ENCODE measurements at regions not wholly inside any gene's neighbourhood (a gene's known extent, or its start where the extent isn't known, plus 50 kb on each side); places are given as distances from the start of the nearest gene placed in this dataset.

DNA sequence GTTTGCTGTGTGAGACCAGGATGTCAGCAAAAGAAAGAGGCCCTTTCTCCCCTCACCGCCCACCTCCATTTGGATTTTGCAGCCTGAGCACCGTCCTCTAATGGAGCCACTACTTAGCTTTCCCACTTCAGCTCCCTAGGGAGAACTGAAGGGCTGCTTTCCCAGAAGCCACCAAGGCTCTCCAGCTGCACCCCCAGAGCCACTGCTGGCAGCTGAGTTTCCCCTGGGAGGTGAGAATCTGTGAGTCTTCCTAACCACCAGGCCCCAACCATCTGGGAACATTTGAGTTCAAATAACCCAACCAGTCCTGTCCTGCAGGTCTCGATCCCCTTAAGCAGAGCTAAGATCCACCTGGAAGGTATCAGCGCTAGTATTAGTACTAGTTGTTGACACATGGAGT lies 173.1 kb upstream of the USP9X start:
- ChIA-PET CTCF (interaction anchor here (0.8 kb wide), 1 partner anchor 32 kb away, joined by 3 read pairs; no protein-coding TSS in a partner anchor), RAD21 (ENCODE audit: unreplicated experiment) (no interaction called here), SMC1A (ENCODE audit: uncharacterized antibody, unreplicated experiment) (no interaction called here), POLR2A (no interaction called here)
- Histone ChIP-seq H3K4me3 (no peak overlapping the region), H2AFZ (ENCODE audit: control insufficient read depth, low read depth, low read length) (no peak overlapping the region), H3K79me2 (ENCODE audit: control insufficient read depth, insufficient read depth, low read length) (no peaks in the 10 kb centered on the region), H3K27ac (ENCODE audit: control insufficient read depth, insufficient read depth) (no peak overlapping the region), H3K27me3 (replicated peaks in 1 of 2; ENCODE audit: control insufficient read depth in 2 of 2, insufficient read depth in 2 of 2, low read length in 1 of 2) (no peaks in the 10 kb centered on the region), H3K9me3 (replicated peaks; ENCODE audit: control insufficient read depth, insufficient read depth, low read length) (no peaks in the 10 kb centered on the region), H4K20me1 (ENCODE audit: control insufficient read depth, insufficient read depth) (no peaks in the 10 kb centered on the region), H3K4me1 (ENCODE audit: control insufficient read depth, insufficient read depth, low read length) (no peaks in the 10 kb centered on the region), H3K36me3 (ENCODE audit: control insufficient read depth in 2 of 2, insufficient read depth in 2 of 2, low read length in 1 of 2) (no peaks in the 10 kb centered on the region), H3K9ac (ENCODE audit: control insufficient read depth, insufficient read depth, low read length) (no peak overlapping the region), H3K4me2 (ENCODE audit: control insufficient read depth, insufficient read depth) (no peak overlapping the region)
- TF ChIP-seq MLLT1 (IDR thresholded peaks at IDR 0.05) (no peak), YY1 (IDR thresholded peaks at IDR 0.05; ENCODE audit: low read depth, low read length) (no peak), RUNX3 (IDR thresholded peaks at IDR 0.05; ENCODE audit: low read length) (no peak), ZNF622 (IDR thresholded peaks at IDR 0.05) (no peak), KDM1A (IDR thresholded peaks at IDR 0.05; ENCODE audit: borderline replicate concordance) (no peak), HDAC2 (IDR thresholded peaks at IDR 0.05) (no peak), CBX3 (IDR thresholded peaks at IDR 0.05; ENCODE audit: borderline replicate concordance, low read depth) (no peak), EED (IDR thresholded peaks at IDR 0.05; ENCODE audit: low read depth) (no peak), ZBTB11 (CRISPR knock-in tag; IDR thresholded peaks at IDR 0.05) (no peak)
- WGBS (ENCODE audit: insufficient coverage, insufficient replicate concordance, low lambda C conversion rate, missing lambda C conversion rate), result 39% methylated on average over 4 of the region's 4 CpGs
- intact Hi-C loops (cut with micrococcal nuclease; ENCODE audit: unreplicated experiment) (no loop called here), in situ Hi-C loops (cut with MboI) (no loop called here)
- FAIRE-seq, result no peak
- BruUV-seq (replicated peaks), result no TSS peak
- DNase-seq (ENCODE audit: low read depth, low spot score), result no peak
- ATAC-seq, result no peak
